ENCODE measurements at regions not wholly inside any gene's neighbourhood (a gene's known extent, or its start where the extent isn't known, plus 50 kb on each side); places are given as distances from the start of the nearest gene placed in this dataset.

DNA sequence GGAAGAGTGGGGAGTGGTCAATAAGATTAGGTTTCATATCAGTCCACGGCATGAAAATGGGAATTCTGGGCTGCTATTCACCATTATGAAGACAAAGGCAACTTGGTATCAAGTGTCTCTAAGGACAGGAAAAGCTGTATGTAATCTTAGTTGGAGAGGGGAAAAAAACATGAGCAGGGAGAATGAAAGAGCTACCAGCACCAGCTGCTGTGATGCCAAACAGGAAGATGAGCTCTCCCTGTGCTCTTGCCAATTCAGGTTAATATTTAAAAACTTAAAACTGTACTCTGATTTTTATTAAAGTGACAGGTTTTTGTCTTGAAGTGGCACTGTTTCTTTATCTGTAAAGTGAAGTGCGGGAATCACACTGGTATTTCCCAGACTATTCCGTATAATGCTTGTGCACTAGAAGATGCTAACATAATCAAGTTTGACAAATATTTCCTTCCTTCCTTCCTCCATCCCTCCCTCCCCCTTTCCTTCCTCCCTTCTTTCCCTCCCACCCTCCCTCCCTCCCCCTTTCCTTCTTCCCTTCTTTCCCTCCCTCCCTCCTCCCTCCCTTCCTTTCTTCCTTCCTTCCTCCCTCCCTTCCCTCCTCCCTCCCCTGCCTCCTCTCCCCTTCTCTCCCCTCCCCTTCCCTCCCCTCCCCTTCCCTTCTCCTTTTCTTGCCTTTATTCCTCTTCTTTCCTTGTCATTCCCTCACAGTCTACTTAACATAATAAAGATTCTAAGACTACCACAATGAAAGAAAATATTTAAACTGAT is 1383.0 kb upstream of the C9orf72 start:
- TF ChIP-seq, protein P1, sequence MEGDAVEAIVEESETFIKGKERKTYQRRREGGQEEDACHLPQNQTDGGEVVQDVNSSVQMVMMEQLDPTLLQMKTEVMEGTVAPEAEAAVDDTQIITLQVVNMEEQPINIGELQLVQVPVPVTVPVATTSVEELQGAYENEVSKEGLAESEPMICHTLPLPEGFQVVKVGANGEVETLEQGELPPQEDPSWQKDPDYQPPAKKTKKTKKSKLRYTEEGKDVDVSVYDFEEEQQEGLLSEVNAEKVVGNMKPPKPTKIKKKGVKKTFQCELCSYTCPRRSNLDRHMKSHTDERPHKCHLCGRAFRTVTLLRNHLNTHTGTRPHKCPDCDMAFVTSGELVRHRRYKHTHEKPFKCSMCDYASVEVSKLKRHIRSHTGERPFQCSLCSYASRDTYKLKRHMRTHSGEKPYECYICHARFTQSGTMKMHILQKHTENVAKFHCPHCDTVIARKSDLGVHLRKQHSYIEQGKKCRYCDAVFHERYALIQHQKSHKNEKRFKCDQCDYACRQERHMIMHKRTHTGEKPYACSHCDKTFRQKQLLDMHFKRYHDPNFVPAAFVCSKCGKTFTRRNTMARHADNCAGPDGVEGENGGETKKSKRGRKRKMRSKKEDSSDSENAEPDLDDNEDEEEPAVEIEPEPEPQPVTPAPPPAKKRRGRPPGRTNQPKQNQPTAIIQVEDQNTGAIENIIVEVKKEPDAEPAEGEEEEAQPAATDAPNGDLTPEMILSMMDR (IDR thresholded peaks at IDR 0.05), result no peak
- H3K4me1 ChIP-seq, result no peaks in the 10 kb centered on the region
- no peak overlapping the region for H3K9ac ChIP-seq (ENCODE audit: low read depth in 2 of 2, low read length in 2 of 2)
- intact Hi-C loops (cut with DNase I), result no loop called here
- no peak overlapping the region for H3K27ac ChIP-seq
- H3K4me3 ChIP-seq, result no peak overlapping the region
- H3K27me3 ChIP-seq, result no peaks in the 10 kb centered on the region
- H3K9me3 ChIP-seq, result no peaks in the 10 kb centered on the region
- no peak for DNase-seq
- H3K36me3 ChIP-seq, result no peaks in the 10 kb centered on the region

DNA sequence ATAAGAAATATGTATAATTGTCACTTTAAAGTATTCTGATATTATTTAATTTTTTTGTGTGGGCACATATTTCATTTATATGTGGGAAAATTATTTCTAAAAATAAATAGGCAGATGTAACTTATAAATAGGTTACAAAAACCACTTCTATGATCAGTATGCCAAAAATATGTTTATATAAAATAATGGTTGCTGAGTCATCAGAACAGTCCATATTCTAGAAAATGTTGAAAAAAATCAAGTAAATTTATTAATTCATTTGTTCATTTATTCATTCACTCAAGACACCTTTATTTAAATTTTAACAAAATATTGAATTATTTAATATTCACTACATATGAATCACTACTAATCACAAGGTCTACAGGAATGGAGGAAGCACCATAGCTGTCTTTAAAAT is 1387.3 kb upstream of the C9orf72 start:
- Histone ChIP-seq H3K9me3 (no peaks in the 10 kb centered on the region), H3K4me1 (no peaks in the 10 kb centered on the region), H3K27me3 (no peaks in the 10 kb centered on the region), H3K36me3 (no peaks in the 10 kb centered on the region), H3K27ac (no peak overlapping the region), H3K9ac (ENCODE audit: low read depth in 2 of 2, low read length in 2 of 2) (no peak overlapping the region), H3K4me3 (no peak overlapping the region)
- DNase-seq, result no peak
- TF ChIP-seq, protein P1 (IDR thresholded peaks at IDR 0.05), result no peak
- intact Hi-C loops (cut with DNase I), result no loop called here

DNA sequence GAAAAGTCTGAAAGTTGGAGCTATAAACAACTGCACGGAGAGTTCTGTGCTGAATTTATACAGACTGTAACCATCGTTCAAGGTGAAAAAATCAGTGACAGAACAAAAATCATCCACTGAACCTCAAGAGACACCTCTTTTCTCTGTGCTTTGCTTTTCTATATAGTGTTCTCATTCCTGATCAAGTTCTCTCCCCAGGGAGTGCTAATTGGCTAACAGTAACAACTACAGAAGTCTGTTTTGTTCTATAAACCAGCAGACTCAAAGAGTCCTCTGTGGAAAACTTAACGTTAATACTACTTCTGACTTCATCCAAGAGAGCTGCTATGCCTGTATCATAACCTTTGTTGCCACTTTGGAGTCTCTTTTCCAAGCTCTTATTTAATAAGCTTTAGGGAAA is 1388.3 kb upstream of the C9orf72 start:
- H3K4me1 ChIP-seq, result no peaks in the 10 kb centered on the region
- intact Hi-C loops (cut with DNase I), result no loop called here
- H3K36me3 ChIP-seq, result no peaks in the 10 kb centered on the region
- no peaks in the 10 kb centered on the region for H3K9me3 ChIP-seq
- H3K27ac ChIP-seq, result no peak overlapping the region
- no peak for DNase-seq
- TF ChIP-seq, protein P1 (IDR thresholded peaks at IDR 0.05), result no peak
- H3K27me3 ChIP-seq, result no peaks in the 10 kb centered on the region
- H3K4me3 ChIP-seq, result no peak overlapping the region
- H3K9ac ChIP-seq (ENCODE audit: low read depth in 2 of 2, low read length in 2 of 2), result no peak overlapping the region

DNA sequence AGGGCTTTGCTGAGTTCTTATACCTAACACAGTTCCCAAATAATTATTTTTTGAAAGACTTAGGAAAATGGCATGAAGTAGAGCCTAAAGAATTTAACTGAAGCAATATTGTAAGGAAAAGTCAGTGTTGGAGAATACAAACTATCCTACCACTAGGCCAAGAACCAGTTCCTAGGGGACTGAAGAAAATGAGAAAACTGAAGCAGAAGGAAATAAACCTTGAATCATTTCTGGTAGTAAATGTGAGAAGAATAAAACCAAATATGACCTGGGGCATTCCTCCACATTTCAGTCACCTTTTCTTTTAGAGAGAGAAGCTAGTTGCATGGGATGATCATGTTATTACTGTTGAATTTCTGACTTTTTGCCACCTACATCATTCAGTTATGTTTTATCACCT is 1393.9 kb upstream of the C9orf72 start:
- Histone ChIP-seq H3K36me3 (no peaks in the 10 kb centered on the region), H3K27ac (no peak overlapping the region), H3K27me3 (no peaks in the 10 kb centered on the region), H3K4me1 (no peaks in the 10 kb centered on the region), H3K9me3 (no peaks in the 10 kb centered on the region), H3K4me3 (no peak overlapping the region), H3K9ac (ENCODE audit: low read depth in 2 of 2, low read length in 2 of 2) (no peak overlapping the region)
- TF ChIP-seq, protein P1 (IDR thresholded peaks at IDR 0.05), result no peak
- DNase-seq, result no peak
- intact Hi-C loops (cut with DNase I), result no loop called here

DNA sequence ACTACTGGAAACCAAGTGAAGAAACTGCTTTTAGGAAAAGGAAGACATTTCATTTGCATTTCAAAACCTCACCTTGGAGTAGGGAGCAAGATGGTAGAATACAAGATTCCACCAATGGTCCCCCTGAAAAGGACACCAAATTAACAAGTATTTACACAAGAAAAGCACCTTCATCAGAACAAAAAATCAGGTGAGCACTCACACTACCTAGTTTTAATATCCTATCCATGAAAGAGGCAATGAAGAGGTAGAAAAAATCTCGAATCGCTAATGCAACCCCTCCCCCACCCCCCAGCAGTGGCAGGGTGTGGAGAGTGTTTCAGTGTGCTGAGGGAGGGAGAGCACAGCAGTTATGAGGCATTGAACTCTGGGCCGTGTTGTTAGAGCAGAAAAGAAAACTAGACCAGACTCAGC is 1397.0 kb upstream of the C9orf72 start:
- H3K27ac ChIP-seq, result no peak overlapping the region
- no peaks in the 10 kb centered on the region for H3K4me1 ChIP-seq
- no peaks in the 10 kb centered on the region for H3K36me3 ChIP-seq
- intact Hi-C loops (cut with DNase I), result no loop called here
- TF ChIP-seq, protein P1 (IDR thresholded peaks at IDR 0.05), result no peak
- no peak for DNase-seq
- H3K4me3 ChIP-seq, result no peak overlapping the region
- H3K27me3 ChIP-seq, result no peaks in the 10 kb centered on the region
- H3K9me3 ChIP-seq, result no peaks in the 10 kb centered on the region
- H3K9ac ChIP-seq (ENCODE audit: low read depth in 2 of 2, low read length in 2 of 2), result no peak overlapping the region
